ENCODE measurements at regions not wholly inside any gene's neighbourhood (a gene's known extent, or its start where the extent isn't known, plus 50 kb on each side); places are given as distances from the start of the nearest gene placed in this dataset.

- no peak for DNase-seq
These were observed 60.5 kb downstream of the NR2F2 start for GRCh38 chr15:96390986-96391385.

DNA sequence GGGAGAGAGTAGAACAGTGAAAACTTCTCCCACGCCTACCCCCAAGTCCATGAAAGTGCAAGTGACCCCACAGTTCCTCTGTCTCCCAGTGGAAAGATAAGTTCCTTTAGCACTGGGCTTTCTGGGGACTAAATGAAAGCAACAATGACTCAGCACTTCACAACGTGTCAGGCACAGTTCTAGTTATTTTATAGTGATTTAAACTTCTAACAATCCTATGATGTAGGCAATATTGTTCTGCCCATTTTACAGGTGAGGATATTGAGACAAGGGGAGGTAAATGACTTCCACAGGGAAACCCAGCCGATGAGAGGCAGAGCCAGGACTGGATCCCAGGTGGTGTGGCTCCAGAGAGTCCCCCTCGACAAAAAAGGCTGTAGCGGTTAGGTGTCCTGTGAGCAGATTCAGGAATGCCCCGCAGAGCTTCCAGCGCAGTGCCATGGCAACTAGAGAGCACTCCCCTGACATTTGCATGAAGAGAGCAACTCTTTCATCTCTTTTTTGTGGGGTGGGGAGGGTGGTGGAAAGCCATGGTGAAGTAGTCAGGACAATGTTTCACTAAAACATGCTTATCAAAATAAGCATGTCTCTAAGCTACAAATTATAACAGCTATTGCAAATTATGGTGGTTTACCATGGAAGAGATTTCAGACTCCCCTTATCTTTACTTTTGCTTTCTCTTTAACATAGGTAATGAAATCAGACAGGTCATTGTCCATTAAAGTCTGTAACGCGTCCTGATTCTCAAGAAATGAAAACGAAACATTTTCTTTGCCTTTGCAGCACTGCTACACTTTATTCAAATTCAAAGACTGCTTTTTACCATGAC lies 62.1 kb downstream of the NR2F2 start:
- no peak for DNase-seq

DNA sequence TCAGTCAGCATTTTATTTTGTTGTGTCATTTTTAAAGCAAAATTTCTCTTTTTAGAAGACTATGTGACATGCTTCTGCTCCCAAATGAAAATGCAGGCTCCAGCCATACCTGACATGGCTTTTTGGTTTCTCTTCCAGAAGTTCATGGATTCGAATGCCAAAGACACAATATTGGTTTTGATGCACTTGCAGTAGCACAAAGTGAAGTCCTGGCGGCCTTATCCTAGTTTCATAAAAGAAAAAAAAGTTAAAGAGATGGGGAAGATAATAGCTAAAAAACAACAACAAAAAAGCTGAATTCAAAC lies 62.7 kb downstream of the NR2F2 start:
- no peak for DNase-seq

GRCh38 chr15:96395687-96396086 lies 65.2 kb downstream of the NR2F2 start:
- DNase-seq, result no peak

DNA sequence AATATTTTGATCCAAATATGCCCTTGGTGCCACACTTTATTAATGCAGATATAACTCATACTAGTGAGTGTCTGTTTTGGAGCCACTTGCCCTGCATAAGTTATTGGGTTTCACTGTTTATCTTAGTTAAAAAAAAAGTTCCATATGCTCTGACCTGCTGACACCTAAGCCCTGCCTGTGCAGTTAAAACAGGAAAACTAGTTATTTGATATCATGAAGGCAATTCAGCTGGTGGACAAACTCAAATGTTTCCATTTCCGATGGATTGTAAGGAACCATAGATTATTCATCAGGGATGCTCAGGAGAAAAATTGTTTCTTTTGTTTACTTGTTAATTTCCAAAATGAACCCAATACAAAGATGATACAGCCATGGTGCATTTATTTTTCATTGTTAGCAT lies 68.3 kb downstream of the NR2F2 start:
- no peak for DNase-seq

GRCh38 chr15:96402403-96402802 lies 71.9 kb downstream of the NR2F2 start:
- DNase-seq, result no peak

- no peak for DNase-seq
These were observed 72.6 kb downstream of the NR2F2 start for GRCh38 chr15:96403071-96403470.

DNA sequence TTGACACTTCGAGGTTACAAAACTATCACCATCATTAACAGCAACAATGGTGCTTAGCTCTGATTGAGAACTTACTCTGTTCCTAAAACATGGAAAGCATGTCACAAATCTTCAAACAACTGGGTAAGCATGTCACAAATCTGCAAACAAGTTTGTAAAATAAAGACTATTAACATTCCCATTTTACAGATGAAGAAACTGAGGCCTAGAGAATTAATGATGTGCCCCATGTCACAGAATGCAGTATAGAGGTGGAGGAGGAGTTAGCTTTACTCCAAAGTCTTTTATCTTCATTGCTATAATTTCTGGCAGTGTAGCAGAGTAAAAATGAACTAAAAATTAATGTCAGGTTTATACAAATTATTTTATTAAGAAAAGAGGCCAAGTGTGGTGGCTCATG lies 73.4 kb downstream of the NR2F2 start:
- DNase-seq, result no peak

GRCh38 chr15:96404560-96404959 lies 74.1 kb downstream of the NR2F2 start:
- no peak for DNase-seq

DNA sequence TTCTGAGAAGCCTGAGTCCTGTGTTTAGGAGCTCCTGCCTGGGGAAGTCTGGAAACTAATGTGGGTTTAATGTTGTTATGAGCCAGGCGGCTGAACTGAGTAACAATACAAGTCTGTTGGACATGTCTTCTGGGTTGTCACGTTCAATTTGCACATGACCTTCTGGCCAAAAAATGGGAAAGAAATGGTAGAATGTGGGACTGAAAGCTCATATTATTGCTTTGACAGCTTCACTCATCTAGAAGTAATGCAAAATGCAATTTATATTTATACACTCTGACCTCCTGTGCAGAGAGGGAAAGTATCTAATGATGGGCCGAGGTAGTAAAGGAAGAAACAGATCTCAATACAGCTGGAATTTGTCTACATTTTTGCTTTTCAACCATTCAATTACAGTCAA lies 75.8 kb downstream of the NR2F2 start:
- no peak for DNase-seq

- DNase-seq, result no peak
These were observed 76.2 kb downstream of the NR2F2 start for GRCh38 chr15:96406701-96407100.

- DNase-seq, result no peak
These were observed 77.0 kb downstream of the NR2F2 start for GRCh38 chr15:96407482-96407881.

- DNase-seq, result no peak
These were observed 78.2 kb downstream of the NR2F2 start for GRCh38 chr15:96408591-96409183.

DNA sequence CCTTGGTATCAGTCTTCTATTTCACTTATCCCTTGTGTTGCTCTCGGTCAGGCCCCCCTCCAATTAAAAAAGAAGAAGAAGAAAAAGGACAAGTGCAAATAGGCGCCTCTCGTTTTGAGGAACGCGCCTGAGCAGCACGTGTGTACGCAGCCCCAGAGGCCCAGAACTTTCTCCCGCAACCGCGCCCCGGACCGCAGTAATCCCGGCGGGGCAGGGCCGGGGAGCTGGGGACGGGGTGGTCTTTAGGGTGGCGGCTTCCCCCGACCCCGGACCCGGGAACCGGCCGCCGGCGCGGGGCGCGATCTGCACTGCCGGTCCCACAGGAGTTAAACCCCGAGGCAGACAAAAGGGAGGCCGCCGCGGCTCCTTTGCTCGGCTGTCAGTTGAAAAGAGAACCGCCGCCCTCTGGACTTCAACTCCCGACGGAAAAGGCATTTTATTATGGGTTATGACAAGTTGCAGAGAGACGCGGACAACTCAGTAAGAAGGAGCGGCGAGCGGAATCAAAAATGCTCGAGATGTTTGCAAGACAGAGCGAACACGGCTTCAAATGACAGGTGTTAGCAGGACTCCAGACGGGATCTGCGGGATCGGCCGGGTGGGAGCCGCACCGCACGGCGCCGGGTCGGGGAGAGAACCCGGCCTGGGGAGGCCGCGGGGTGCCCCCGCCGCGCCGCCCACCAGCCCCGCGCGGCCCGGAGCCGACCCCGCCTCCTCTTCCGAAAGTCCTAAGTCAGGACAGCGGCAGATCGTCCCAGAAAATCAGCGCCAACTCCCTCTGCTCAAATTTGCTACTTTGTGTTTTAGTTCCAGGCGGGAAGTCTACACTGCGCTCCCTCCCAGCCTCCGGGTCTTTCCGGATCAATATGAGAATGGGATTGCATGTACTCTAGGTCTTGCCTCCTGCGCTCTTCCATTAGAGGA lies 79.0 kb downstream of the NR2F2 start:
- no peak for DNase-seq

DNA sequence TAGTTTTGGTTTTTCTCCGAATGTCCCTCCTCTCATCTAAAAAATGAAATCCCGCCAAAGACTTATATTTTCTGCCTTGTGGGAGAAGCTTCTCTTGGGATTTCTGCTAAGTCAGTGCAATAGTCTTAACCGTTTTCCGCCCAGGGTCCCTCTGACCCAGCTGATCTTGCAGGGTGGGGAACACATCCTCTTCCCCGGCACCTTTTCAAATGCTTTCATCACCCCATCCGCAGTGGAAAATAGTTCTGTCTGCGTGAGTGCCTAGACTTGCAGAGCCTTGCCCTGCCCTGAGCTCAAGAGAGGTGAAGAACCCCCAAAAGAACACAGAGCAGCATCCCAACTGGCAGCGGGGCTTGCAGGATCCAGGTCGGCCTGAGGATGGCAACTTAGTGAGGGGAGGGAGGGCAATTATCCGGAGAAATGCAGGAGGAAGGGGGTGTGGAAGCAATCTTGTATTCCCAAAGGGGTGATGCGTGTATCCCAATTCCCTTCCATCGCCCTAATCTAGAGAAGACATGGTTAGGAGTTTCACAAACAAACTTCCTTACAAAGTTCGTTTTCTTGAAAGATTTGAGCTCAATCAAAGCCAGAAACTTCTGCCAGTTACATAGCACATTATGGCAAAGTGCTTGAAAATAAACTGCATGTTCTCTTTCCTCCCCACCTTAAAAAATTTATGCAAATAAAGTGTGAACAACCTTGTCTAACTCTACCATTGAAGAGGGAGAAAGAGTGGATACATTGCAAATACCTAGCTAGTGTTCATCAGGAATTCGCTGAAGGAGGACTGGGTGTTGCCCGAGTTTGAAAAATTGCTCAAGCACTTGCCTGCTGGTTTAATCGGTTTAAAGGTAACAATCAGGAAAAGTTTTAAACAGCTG lies 79.9 kb downstream of the NR2F2 start:
- DNase-seq, result no peak

DNA sequence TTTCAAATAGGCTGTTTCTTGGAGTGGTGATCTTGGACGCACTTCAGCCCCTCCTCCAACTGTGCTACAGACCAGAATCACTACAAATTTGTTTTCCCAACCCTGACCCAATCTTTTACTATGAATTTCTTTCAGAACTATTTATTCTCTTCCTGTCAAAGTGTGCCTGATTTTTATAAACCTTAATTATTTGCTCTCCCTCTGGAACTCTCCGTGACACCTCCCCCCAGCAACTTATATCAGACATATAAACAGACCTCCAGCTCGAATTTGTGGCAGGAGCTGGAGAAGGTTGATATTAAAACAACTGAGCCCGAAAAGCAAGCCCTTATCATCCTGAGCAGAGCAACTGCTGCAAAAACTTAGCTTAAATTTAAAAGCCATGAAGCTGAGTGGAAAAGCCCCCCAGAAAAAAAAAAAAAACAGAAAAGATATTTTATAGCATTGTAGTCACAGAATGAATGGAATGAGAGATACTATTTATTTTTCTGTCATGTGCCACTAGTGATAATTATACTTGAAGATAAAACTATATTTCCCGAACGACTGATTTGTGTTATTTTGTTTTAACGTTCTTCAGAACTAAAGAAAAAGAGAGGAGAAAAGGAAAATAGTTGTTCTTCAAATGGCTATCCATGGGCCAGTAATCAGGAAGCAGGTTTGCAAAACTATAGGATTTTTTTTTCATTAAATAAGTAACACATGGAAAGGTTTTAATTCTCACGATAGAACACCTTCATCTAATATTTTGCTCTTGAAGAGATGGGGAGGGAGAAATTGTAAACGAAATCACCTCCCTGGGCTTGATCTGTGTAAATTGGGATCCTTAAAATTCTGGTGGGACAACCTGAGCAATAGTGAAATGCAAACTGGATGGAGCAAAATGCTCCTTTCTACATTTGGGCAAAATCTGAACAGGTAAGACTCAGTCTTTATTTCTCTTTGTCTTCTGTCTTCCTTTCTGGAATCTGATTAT lies 80.8 kb downstream of the NR2F2 start:
- no peak for DNase-seq

DNA sequence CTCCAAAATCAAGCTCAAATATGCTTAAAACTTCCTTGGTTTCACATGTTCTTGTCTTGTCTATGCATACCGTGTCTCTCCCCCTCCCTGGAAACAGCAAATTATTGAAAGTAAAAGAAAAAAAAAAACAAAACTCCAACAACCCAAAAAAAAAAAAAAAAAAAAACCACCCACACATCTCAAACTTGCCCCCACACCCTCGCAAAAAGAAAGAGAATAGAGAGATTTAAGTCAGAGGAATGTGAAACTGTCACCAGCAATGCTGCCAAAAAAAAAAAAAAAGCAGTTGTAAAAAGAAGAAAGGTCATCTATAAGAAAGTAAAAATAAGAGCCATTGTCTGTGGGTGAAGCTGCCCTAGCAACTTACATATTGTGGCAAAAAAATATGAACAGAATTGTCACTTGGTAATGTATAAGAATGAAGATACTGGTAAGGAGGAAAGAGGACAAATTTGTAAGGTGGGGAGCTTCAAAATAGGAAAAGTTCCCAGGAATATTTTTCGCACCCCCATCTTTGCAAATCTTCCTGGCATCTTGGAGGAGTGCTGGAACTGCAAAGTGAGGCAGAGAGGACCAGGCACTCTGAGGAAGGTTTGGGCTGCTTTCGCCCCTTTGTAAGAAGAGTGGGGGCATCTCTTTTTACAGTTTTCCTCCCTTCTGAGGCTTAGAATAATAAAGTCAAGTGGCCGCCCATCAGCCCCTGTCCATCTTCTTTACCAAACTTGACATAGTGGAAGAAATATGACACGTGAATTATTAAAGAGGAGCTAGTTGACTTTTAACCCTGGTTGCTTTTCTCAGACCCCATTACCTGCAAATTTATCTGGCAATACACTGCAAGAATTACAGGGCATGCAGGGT lies 81.8 kb downstream of the NR2F2 start:
- no peak for DNase-seq

- DNase-seq, result no peak
These were observed 82.4 kb downstream of the NR2F2 start for GRCh38 chr15:96412906-96413231.

GRCh38 chr15:96413657-96414056 lies 83.2 kb downstream of the NR2F2 start:
- DNase-seq, result no peak

DNA sequence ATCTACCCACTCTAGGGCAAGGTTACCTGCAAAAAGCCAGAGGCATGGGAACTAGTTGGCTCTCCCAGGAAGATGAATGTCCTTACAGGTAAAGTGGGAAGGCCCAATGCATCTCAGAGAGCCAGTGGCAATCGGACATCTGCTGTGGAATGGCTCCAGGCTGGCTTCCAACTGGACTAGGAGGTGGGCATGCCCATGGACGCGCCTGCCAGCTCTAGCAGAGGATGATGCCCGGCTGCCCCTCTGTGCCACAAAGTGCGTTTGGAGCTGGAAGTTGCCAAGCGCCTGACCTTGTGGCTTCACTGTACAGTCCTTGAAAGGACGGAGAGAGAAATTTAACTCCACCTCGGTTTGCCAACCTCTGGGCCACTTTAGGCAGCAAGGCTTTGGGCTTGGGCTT lies 84.4 kb downstream of the NR2F2 start:
- DNase-seq, result no peak

All from COR-L47 (cell line).